Lower lobe of right lung (tissue), 2 donors: ENCODE measurements at regions not wholly inside any gene's neighbourhood (a gene's known extent, or its start where the extent isn't known, plus 50 kb on each side); places are given as distances from the start of the nearest gene placed in this dataset.

ENCODE experiments used
- ATAC-seq, 2 donors: fragments of 200-7000 bp; cut with Tn5 transposase; one replicate each; pipeline ENCODE4 v1.9.1; 2020 to 2022; ENCODE audit warnings: mild to moderate bottlenecking in 2 of 2, moderate library complexity in 2 of 2
- DNase-seq: peaks from one replicate; pipeline ENCODE4 v3.0.0-alpha.2; 2020
- H3K27ac ChIP-seq: fragments of 200-600 bp; one replicate; pipeline ENCODE4 v1.8.0; 2022
- H3K27me3 ChIP-seq: fragments of 200-600 bp; one replicate; pipeline ENCODE4 v1.8.0; 2022; ENCODE audit warnings: low read depth
- H3K36me3 ChIP-seq: fragments of 200-600 bp; one replicate; pipeline ENCODE4 v1.8.0; 2022; ENCODE audit warnings: mild to moderate bottlenecking
- H3K4me1 ChIP-seq: fragments of 200-600 bp; one replicate; pipeline ENCODE4 v1.8.0; 2022
- H3K4me3 ChIP-seq: fragments of 200-600 bp; one replicate; pipeline ENCODE4 v1.8.0; 2022; ENCODE audit warnings: mild to moderate bottlenecking
- H3K9me3 ChIP-seq: fragments of 200-600 bp; one replicate; pipeline ENCODE4 v1.8.0; 2022
- CTCF ChIP-seq: fragments of 200-600 bp; IDR thresholded peaks from one replicate; pipeline ENCODE4 v1.8.0; 2022; ENCODE audit warnings: antibody characterized with exemption, mild to moderate bottlenecking
- intact Hi-C: fragments of 100-400 bp; cut with DNase I; formaldehyde crosslinking; loops from one replicate; pipeline ENCODE4 v1.11.0; 2022
- donor health status: DM: no; HTN: yes; CAD: no; lungs with severe emphysema.

GRCh38 chr13:50668049-50668448, 175.4 kb downstream of the DLEU7 start:
- intact Hi-C loops = no loop called here
- no peak for TF ChIP-seq CTCF
- ATAC-seq = no peak
- Histone ChIP-seq H3K4me3 (no peak overlapping the region), H3K27me3 (no peaks in the 10 kb centered on the region), H3K4me1 (no peaks in the 10 kb centered on the region), H3K9me3 (no peaks in the 10 kb centered on the region), H3K27ac (no peak overlapping the region), H3K36me3 (no peaks in the 10 kb centered on the region)
- no peak for DNase-seq

GRCh38 chr13:50668691-50669271, 174.7 kb downstream of the DLEU7 start:
- ATAC-seq (no peak), DNase-seq (no peak)
- Histone ChIP-seq H3K9me3 (no peaks in the 10 kb centered on the region), H3K27ac (no peak overlapping the region), H3K36me3 (no peaks in the 10 kb centered on the region), H3K4me1 (no peaks in the 10 kb centered on the region), H3K27me3 (no peaks in the 10 kb centered on the region), H3K4me3 (no peak overlapping the region)
- intact Hi-C loops = no loop called here
- TF ChIP-seq CTCF = no peak

- H3K27ac ChIP-seq = no peak overlapping the region
- no peaks in the 10 kb centered on the region for H3K36me3 ChIP-seq
- TF ChIP-seq CTCF = no peak
- no peaks in the 10 kb centered on the region for H3K27me3 ChIP-seq
- H3K4me3 ChIP-seq = no peak overlapping the region
- H3K4me1 ChIP-seq = no peaks in the 10 kb centered on the region
- no peaks in the 10 kb centered on the region for H3K9me3 ChIP-seq
- DNase-seq (no peak), ATAC-seq (no peak)
- intact Hi-C loops = no loop called here
These were observed 173.2 kb downstream of the DLEU7 start for GRCh38 chr13:50670272-50670671.

- Histone ChIP-seq H3K36me3 (no peaks in the 10 kb centered on the region), H3K27me3 (no peaks in the 10 kb centered on the region), H3K9me3 (no peaks in the 10 kb centered on the region), H3K4me3 (no peak overlapping the region), H3K27ac (no peak overlapping the region), H3K4me1 (no peaks in the 10 kb centered on the region)
- no peak for ATAC-seq
- intact Hi-C loops = no loop called here
- no peak for DNase-seq
- no peak for TF ChIP-seq CTCF
These were observed 172.5 kb downstream of the DLEU7 start for GRCh38 chr13:50670847-50671496.

- no peaks in the 10 kb centered on the region for H3K4me1 ChIP-seq
- ATAC-seq = no peak
- no peak for TF ChIP-seq CTCF
- H3K27me3 ChIP-seq = no peaks in the 10 kb centered on the region
- H3K27ac ChIP-seq = no peak overlapping the region
- intact Hi-C loops = no loop called here
- DNase-seq = no peak
- H3K4me3 ChIP-seq = no peak overlapping the region
- no peaks in the 10 kb centered on the region for H3K9me3 ChIP-seq
- no peaks in the 10 kb centered on the region for H3K36me3 ChIP-seq
These were observed 172.0 kb downstream of the DLEU7 start for GRCh38 chr13:50671497-50671850.
